Coronary artery (tissue), 2 donors: ENCODE measurements at regions not wholly inside any gene's neighbourhood (a gene's known extent, or its start where the extent isn't known, plus 50 kb on each side); places are given as distances from the start of the nearest gene placed in this dataset.

Experiments used
- DNase-seq: peaks from one replicate; pipeline ENCODE4 v3.0.0-alpha.2; 2017; ENCODE audit warnings: low spot score
- H3K27ac ChIP-seq, 2 donors: fragments of 200-600 bp; sonication (generic); one replicate each; pipeline ENCODE4 v1.5.1; 2016 to 2019
- H3K4me3 ChIP-seq: fragments of 200-600 bp; sonication (generic); 2 replicates; pipeline ENCODE4 v1.5.1; 2016; ENCODE audit warnings: mild to moderate bottlenecking, moderate library complexity
- CTCF ChIP-seq: fragments of 200-600 bp; sonication (generic); IDR thresholded peaks from one replicate; pipeline ENCODE4 v1.5.1; 2019; ENCODE audit warnings: antibody characterized with exemption

GRCh38 chr22:22384267-22384666, 124.3 kb downstream of the ZNF280B start:
- DNase-seq, result no peak
- Histone ChIP-seq H3K4me3 (no peak overlapping the region), H3K27ac (no peak overlapping the region)
- no peak for TF ChIP-seq CTCF

GRCh38 chr22:22384668-22385244, 123.8 kb downstream of the ZNF280B start:
- DNase-seq, result no peak

GRCh38 chr22:22386602-22387385, 121.7 kb downstream of the ZNF280B start:
- H3K4me3 ChIP-seq, result no peak overlapping the region
- no peak overlapping the region for H3K27ac ChIP-seq
- no peak for DNase-seq
- TF ChIP-seq CTCF, result no peak

More at GRCh38 chr22:22384668-22385244, 123.8 kb downstream of the ZNF280B start:
- Histone ChIP-seq H3K27ac (no peak overlapping the region), H3K4me3 (no peak overlapping the region)
- no peak for TF ChIP-seq CTCF

GRCh38 chr22:22387386-22387736, 121.2 kb downstream of the ZNF280B start:
- no peak for DNase-seq
- TF ChIP-seq CTCF, result no peak
- Histone ChIP-seq H3K27ac (no peak overlapping the region), H3K4me3 (no peak overlapping the region)

- no peak for DNase-seq
- Histone ChIP-seq H3K27ac (no peak overlapping the region), H3K4me3 (no peak overlapping the region)
- no peak for TF ChIP-seq CTCF
Observed at GRCh38 chr22:22388090-22388489, 120.5 kb downstream of the ZNF280B start.

- TF ChIP-seq CTCF, result no peak
- Histone ChIP-seq H3K4me3 (no peak overlapping the region), H3K27ac (no peak overlapping the region)
- DNase-seq, result no peak
Observed at GRCh38 chr22:22388494-22388893, 120.0 kb downstream of the ZNF280B start.

GRCh38 chr22:22389467-22389866, 119.1 kb downstream of the ZNF280B start:
- Histone ChIP-seq H3K27ac (no peak overlapping the region), H3K4me3 (no peak overlapping the region)
- DNase-seq, result no peak
- no peak for TF ChIP-seq CTCF
